GM12878 (cell line): ENCODE measurements at regions not wholly inside any gene's neighbourhood (a gene's known extent, or its start where the extent isn't known, plus 50 kb on each side); places are given as distances from the start of the nearest gene placed in this dataset.

Source experiments
- BCL11A ChIP-seq: IDR thresholded peaks from 2 replicates; pipeline ENCODE4 v1.6.1; 2011; ENCODE audit warnings: low read depth, low read length
- BHLHE40 ChIP-seq, 2 experiments: fragments of 450-650 bp in 1 of 2; IDR thresholded peaks; 2 replicates each; pipeline ENCODE4 v1.6.1; 2011 to 2017; ENCODE audit warnings: low read depth in 2 of 2, borderline replicate concordance in 1 of 2, improper control_type of control experiment in 1 of 2, low read length in 1 of 2, mild to moderate bottlenecking in 1 of 2
- BMI1 ChIP-seq: fragments of 450-650 bp; IDR thresholded peaks from 2 replicates; pipeline ENCODE4 v1.6.1; 2016; ENCODE audit warnings: mild to moderate bottlenecking, moderate library complexity, borderline replicate concordance
- CBX3 ChIP-seq: fragments of 200-600 bp; sonication (generic); IDR thresholded peaks from 2 replicates; pipeline ENCODE4 v1.6.1; 2016; ENCODE audit warnings: low read depth, borderline replicate concordance
- CBX5 ChIP-seq: sonication (generic); IDR thresholded peaks from 2 replicates; pipeline ENCODE4 v1.6.1; 2016; ENCODE audit warnings: low read depth, moderate library complexity, mild to moderate bottlenecking, inconsistent platforms
- CHD4 ChIP-seq: fragments of 200-600 bp; sonication (generic); IDR thresholded peaks from 2 replicates; pipeline ENCODE4 v1.6.1; 2016; ENCODE audit warnings: mild to moderate bottlenecking
- CREM ChIP-seq: IDR thresholded peaks from 2 replicates; pipeline ENCODE4 v1.6.1; 2014; ENCODE audit warnings: antibody characterized with exemption, low read depth
- DPF2 ChIP-seq: fragments of 450-650 bp; IDR thresholded peaks from 2 replicates; pipeline ENCODE4 v1.6.1; 2017; ENCODE audit warnings: mild to moderate bottlenecking
- EED ChIP-seq: sonication (generic); IDR thresholded peaks from 2 replicates; pipeline ENCODE4 v1.6.1; 2016; ENCODE audit warnings: antibody characterized with exemption, low read depth
- EGR1 ChIP-seq, 2 experiments: IDR thresholded peaks; 1 replicate in 1 of 2; 2 replicates in 1 of 2; pipeline ENCODE4 v1.6.1; 2011 to 2012; ENCODE audit warnings: low read depth in 2 of 2, low read length in 2 of 2, borderline replicate concordance in 1 of 2, mild to moderate bottlenecking in 1 of 2, moderate library complexity in 1 of 2
- EP300 ChIP-seq, 2 experiments: fragments of 150-350 bp in 1 of 2; IDR thresholded peaks; 2 replicates each; pipeline ENCODE4 v1.6.1; 2011 to 2012; ENCODE audit warnings: low read depth in 2 of 2, low read length in 2 of 2, borderline replicate concordance in 1 of 2, improper control_type of control experiment in 1 of 2, inconsistent platforms in 1 of 2; ENCODE audit not compliant: control insufficient read depth in 1 of 2
- FOXM1 ChIP-seq: IDR thresholded peaks from 2 replicates; pipeline ENCODE4 v1.6.1; 2012; ENCODE audit warnings: low read depth, mild to moderate bottlenecking, inconsistent platforms, low read length, moderate library complexity
- GABPA ChIP-seq: IDR thresholded peaks from 2 replicates; pipeline ENCODE4 v1.6.1; 2014; ENCODE audit warnings: antibody characterized with exemption, low read depth, mild to moderate bottlenecking, inconsistent platforms
- IKZF2 ChIP-seq, 2 experiments: fragments of 450-650 bp; IDR thresholded peaks; 2 replicates each; pipeline ENCODE4 v1.6.1; 2017; ENCODE audit warnings: mild to moderate bottlenecking in 2 of 2, moderate library complexity in 2 of 2
- JUNB ChIP-seq: IDR thresholded peaks from 2 replicates; pipeline ENCODE4 v1.6.1; 2016; ENCODE audit warnings: antibody characterized with exemption, mild to moderate bottlenecking
- KLF5 ChIP-seq: fragments of 450-650 bp; IDR thresholded peaks from 2 replicates; pipeline ENCODE4 v1.6.1; 2014; ENCODE audit warnings: mild to moderate bottlenecking; ENCODE audit not compliant: partially characterized antibody
- MEF2A ChIP-seq: IDR thresholded peaks from 2 replicates; pipeline ENCODE4 v1.6.1; 2011; ENCODE audit warnings: low read depth, mild to moderate bottlenecking, low read length, moderate library complexity; ENCODE audit not compliant: insufficient read depth
- MEF2B ChIP-seq: fragments of 450-650 bp; IDR thresholded peaks from 2 replicates; pipeline ENCODE4 v1.6.1; 2018; ENCODE audit warnings: mild to moderate bottlenecking, moderate library complexity; ENCODE audit not compliant: partially characterized antibody, poor library complexity, severe bottlenecking
- MTA2 ChIP-seq: fragments of 450-650 bp; IDR thresholded peaks from 2 replicates; pipeline ENCODE4 v1.6.1; 2016; ENCODE audit warnings: low read depth, mild to moderate bottlenecking, moderate library complexity
- NFXL1 ChIP-seq: fragments of 450-650 bp; IDR thresholded peaks from 2 replicates; pipeline ENCODE4 v1.6.1; 2017; ENCODE audit warnings: antibody characterized with exemption, mild to moderate bottlenecking, borderline replicate concordance
- NR2C1 ChIP-seq: fragments of 450-650 bp; IDR thresholded peaks from 2 replicates; pipeline ENCODE4 v1.6.1; 2017; ENCODE audit warnings: antibody characterized with exemption, mild to moderate bottlenecking, moderate library complexity
- NR2F1 ChIP-seq: fragments of 450-650 bp; conservative IDR thresholded peaks from 2 replicates; pipeline ENCODE4 v1.6.1; 2017; ENCODE audit warnings: mild to moderate bottlenecking
- PAX8 ChIP-seq: fragments of 450-650 bp; IDR thresholded peaks from 2 replicates; pipeline ENCODE4 v1.6.1; 2017; ENCODE audit warnings: mild to moderate bottlenecking, moderate library complexity
- POLR2AphosphoS2 ChIP-seq: IDR thresholded peaks from 2 replicates; pipeline ENCODE4 v1.6.1; 2011; ENCODE audit warnings: low read depth, mild to moderate bottlenecking, low read length, improper control_type of control experiment, moderate library complexity
- POU2F2 ChIP-seq: IDR thresholded peaks from 3 replicates; pipeline ENCODE4 v1.6.1; 2011; ENCODE audit warnings: low read depth, mild to moderate bottlenecking, low read length, borderline replicate concordance
- RB1 ChIP-seq: fragments of 450-650 bp; formaldehyde crosslinking; IDR thresholded peaks from 2 replicates; pipeline ENCODE4 v1.6.1; 2017; ENCODE audit warnings: mild to moderate bottlenecking, borderline replicate concordance
- RUNX3 ChIP-seq: IDR thresholded peaks from 2 replicates; pipeline ENCODE4 v1.6.1; 2012; ENCODE audit warnings: low read length, inconsistent platforms
- SMAD5 ChIP-seq: IDR thresholded peaks from 2 replicates; pipeline ENCODE4 v1.6.1; 2016; ENCODE audit warnings: antibody characterized with exemption, low read depth
- SPI1 ChIP-seq: IDR thresholded peaks from 2 replicates; pipeline ENCODE4 v1.6.1; 2011; ENCODE audit warnings: low read depth, mild to moderate bottlenecking, low read length, moderate library complexity, borderline replicate concordance; ENCODE audit not compliant: insufficient read depth
- SRF ChIP-seq, 2 experiments: IDR thresholded peaks; 2 replicates each; pipeline ENCODE4 v1.6.1; 2011; ENCODE audit warnings: low read depth in 2 of 2, low read length in 2 of 2, mild to moderate bottlenecking in 1 of 2, moderate library complexity in 1 of 2
- TARDBP ChIP-seq: IDR thresholded peaks from 2 replicates; pipeline ENCODE4 v1.6.1; 2016; ENCODE audit warnings: borderline replicate concordance
- TBL1XR1 ChIP-seq: IDR thresholded peaks from 2 replicates; pipeline ENCODE4 v1.6.1; 2012; ENCODE audit warnings: low read depth, low read length, improper control_type of control experiment
- YBX1 ChIP-seq: fragments of 450-650 bp; IDR thresholded peaks from 2 replicates; pipeline ENCODE4 v1.6.1; 2016; ENCODE audit warnings: antibody characterized with exemption
- YY1 ChIP-seq: IDR thresholded peaks from 2 replicates; pipeline ENCODE4 v1.6.1; 2011; ENCODE audit warnings: low read depth, mild to moderate bottlenecking, low read length
- ZNF217 ChIP-seq: fragments of 450-650 bp; IDR thresholded peaks from 2 replicates; pipeline ENCODE4 v1.6.1; 2017; ENCODE audit warnings: antibody characterized with exemption, mild to moderate bottlenecking
- ZNF384 ChIP-seq: IDR thresholded peaks from 2 replicates; pipeline ENCODE4 v1.6.1; 2012; ENCODE audit warnings: low read depth, mild to moderate bottlenecking, low read length, improper control_type of control experiment, borderline replicate concordance

- peak; percentile 89; the same call in 1 of the 2 replicates for TF ChIP-seq CBX5
- TF ChIP-seq CBX3: no peak
- peak; percentile 91 for TF ChIP-seq CREM
- no peak for TF ChIP-seq ZNF384
- no peak for TF ChIP-seq NR2C1
- 0 out of 2 replicates have a peak, but pooled peaks have one; percentile 33 for TF ChIP-seq BMI1
- TF ChIP-seq POU2F2: peak; percentile 86
- TF ChIP-seq MTA2: 0 out of 2 replicates have a peak, but pooled peaks have one; percentile 38
- no peak for TF ChIP-seq POLR2AphosphoS2
- TF ChIP-seq ZNF217: no peak
- TF ChIP-seq IKZF2 (IDR thresholded peaks at IDR 0.05): peak; percentile 73 to 75
- peak; percentile 92 for TF ChIP-seq EED
- 0 out of 3 replicates have a peak, but pooled peaks of 1 of the 2 experiments have one; percentile 15 for TF ChIP-seq EGR1 (IDR thresholded peaks at IDR 0.05; ENCODE audit: borderline replicate concordance in 1 of 2, low read depth in 2 of 2, low read length in 2 of 2)
- TF ChIP-seq SPI1: no peak
- no peak for TF ChIP-seq YBX1
- peak; percentile 96 for TF ChIP-seq BCL11A
- TF ChIP-seq MEF2A: peak; percentile 71
- TF ChIP-seq MEF2B: peak; percentile 16
- no peak for TF ChIP-seq SMAD5
- no peak for TF ChIP-seq RB1
- peak in 1 of 2 experiments; percentile 79; a peak in 1 of 4 replicates for TF ChIP-seq SRF (IDR thresholded peaks at IDR 0.05; ENCODE audit: low read depth in 2 of 2, low read length in 2 of 2)
- no peak for TF ChIP-seq KLF5
- no peak for TF ChIP-seq PAX8
- TF ChIP-seq TBL1XR1: peak; percentile 52; the same call in 1 of the 2 replicates
- peak; percentile 97 for TF ChIP-seq RUNX3
- TF ChIP-seq TARDBP: peak; percentile 50; the same call in 1 of the 2 replicates
- TF ChIP-seq FOXM1: peak; percentile 98
- TF ChIP-seq NFXL1: no peak
- TF ChIP-seq GABPA: peak; percentile 77
- 0 out of 2 replicates have a peak, but pooled peaks have one; percentile 2 for TF ChIP-seq YY1
- peak; percentile 58; the same call in 1 of the 2 replicates for TF ChIP-seq DPF2
- no peak for TF ChIP-seq CHD4
- TF ChIP-seq EP300 (IDR thresholded peaks at IDR 0.05; ENCODE audit: borderline replicate concordance in 1 of 2, control insufficient read depth in 1 of 2, low read depth in 2 of 2, low read length in 2 of 2): peak; percentile 33 to 38; a peak in 1 of 4 replicates
- TF ChIP-seq NR2F1: peak; percentile 94
- TF ChIP-seq JUNB: peak; percentile 98
- peak; percentile 15 to 36; a peak in 2 of 4 replicates for TF ChIP-seq BHLHE40 (IDR thresholded peaks at IDR 0.05; ENCODE audit: borderline replicate concordance in 1 of 2, low read depth in 2 of 2, low read length in 1 of 2)
Measured at GRCh38 chr13:50244713-50245574, 229.7 kb downstream of the KCNRG start (continued).
